Upper lobe of right lung (tissue), 1 donor: ENCODE measurements at regions not wholly inside any gene's neighbourhood (a gene's known extent, or its start where the extent isn't known, plus 50 kb on each side); places are given as distances from the start of the nearest gene placed in this dataset.
A peak's percentile ranks its signal among the peaks of the same experiment; 100 is the strongest.
"Not testable (repeated sequence)": the region's sequence is repeated elsewhere in the genome, so short reads cannot be mapped to it uniquely, and the experiment has no call there.

Source experiments
- ATAC-seq: fragments of 200-7000 bp; cut with Tn5 transposase; one replicate; pipeline ENCODE4 v1.9.1; 2020; ENCODE audit warnings: mild to moderate bottlenecking, moderate library complexity
- DNase-seq: peaks from one replicate; pipeline ENCODE4 v3.0.0-alpha.2; 2020
- H3K27ac ChIP-seq: fragments of 200-600 bp; one replicate; pipeline ENCODE4 v1.8.0; 2022
- H3K27me3 ChIP-seq: fragments of 200-600 bp; one replicate; pipeline ENCODE4 v1.8.0; 2022; ENCODE audit warnings: mild to moderate bottlenecking
- H3K36me3 ChIP-seq: fragments of 200-600 bp; one replicate; pipeline ENCODE4 v1.8.0; 2022
- H3K4me1 ChIP-seq: fragments of 200-600 bp; one replicate; pipeline ENCODE4 v1.8.0; 2022
- H3K4me3 ChIP-seq: fragments of 200-600 bp; one replicate; pipeline ENCODE4 v1.8.0; 2022; ENCODE audit warnings: mild to moderate bottlenecking
- H3K9me3 ChIP-seq: fragments of 200-600 bp; one replicate; pipeline ENCODE4 v1.8.0; 2022
- CTCF ChIP-seq: fragments of 200-600 bp; IDR thresholded peaks from one replicate; pipeline ENCODE4 v1.8.0; 2022; ENCODE audit warnings: antibody characterized with exemption
- intact Hi-C: fragments of 100-400 bp; cut with DNase I; formaldehyde crosslinking; loops from one replicate; pipeline ENCODE4 v1.11.0; 2022
- donor health status: DM: no; HTN: yes; CAD: no; lungs with severe emphysema.

GRCh38 chr5:62783374-62784057 lies 204.9 kb downstream of the LRRC70 start:
- no peak for DNase-seq
- Histone ChIP-seq H3K27ac (no peak overlapping the region), H3K4me1 (peaks cover 5% of the 10 kb centered on the region), H3K4me3 (no peak overlapping the region), H3K9me3 (no peaks in the 10 kb centered on the region), H3K27me3 (no peaks in the 10 kb centered on the region), H3K36me3 (no peaks in the 10 kb centered on the region)
- intact Hi-C loops, result loop anchor here (10.0 kb wide), 1 partner anchor 319 kb away; no protein-coding TSS in a partner anchor
- TF ChIP-seq CTCF, result no peak
- ATAC-seq, result no peak

GRCh38 chr5:62780888-62781287 lies 202.3 kb downstream of the LRRC70 start:
- no peak for TF ChIP-seq CTCF

GRCh38 chr5:62780230-62780629 lies 201.6 kb downstream of the LRRC70 start:
- Histone ChIP-seq H3K27me3 (no peaks in the 10 kb centered on the region), H3K4me1 (peaks cover 5% of the 10 kb centered on the region), H3K27ac (no peak overlapping the region), H3K4me3 (no peak overlapping the region), H3K36me3 (no peaks in the 10 kb centered on the region), H3K9me3 (no peaks in the 10 kb centered on the region)
- no peak for ATAC-seq
- DNase-seq, result no peak
- TF ChIP-seq CTCF, result no peak
- intact Hi-C loops, result loop anchor here (10.0 kb wide), 1 partner anchor 315 kb away; no protein-coding TSS in a partner anchor

More at GRCh38 chr5:62780888-62781287, 202.3 kb downstream of the LRRC70 start:
- no peaks in the 10 kb centered on the region for H3K36me3 ChIP-seq
- no peaks in the 10 kb centered on the region for H3K9me3 ChIP-seq
- no peak overlapping the region for H3K27ac ChIP-seq
- ATAC-seq (no peak), DNase-seq (no peak)
- H3K4me1 ChIP-seq, result peaks cover 5% of the 10 kb centered on the region
- H3K4me3 ChIP-seq, result no peak overlapping the region
- intact Hi-C loops, result loop anchor here (10.0 kb wide), 1 partner anchor 316 kb away; no protein-coding TSS in a partner anchor
- H3K27me3 ChIP-seq, result no peaks in the 10 kb centered on the region

- no peaks in the 10 kb centered on the region for H3K9me3 ChIP-seq
- H3K27me3 ChIP-seq, result no peaks in the 10 kb centered on the region
- intact Hi-C loops, result no loop called here
- peak; percentile 76 for TF ChIP-seq CTCF
- H3K4me3 ChIP-seq, result no peak overlapping the region
- no peak overlapping the region for H3K27ac ChIP-seq
- DNase-seq, result no peak
- H3K36me3 ChIP-seq, result no peaks in the 10 kb centered on the region
- ATAC-seq, result peak; percentile 86
- peaks cover 5% of the 10 kb centered on the region for H3K4me1 ChIP-seq
These were observed 200.4 kb downstream of the LRRC70 start for GRCh38 chr5:62779010-62779422.

- no peaks in the 10 kb centered on the region for H3K9me3 ChIP-seq
- DNase-seq (no peak), ATAC-seq (peak; percentile 85)
- no peaks in the 10 kb centered on the region for H3K27me3 ChIP-seq
- intact Hi-C loops, result no loop called here
- no peak for TF ChIP-seq CTCF
- no peak overlapping the region for H3K27ac ChIP-seq
- H3K4me1 ChIP-seq, result peaks cover 5% of the 10 kb centered on the region
- no peaks in the 10 kb centered on the region for H3K36me3 ChIP-seq
- H3K4me3 ChIP-seq, result no peak overlapping the region
These were observed 199.8 kb downstream of the LRRC70 start for GRCh38 chr5:62778316-62779009.

GRCh38 chr5:62777081-62777480 lies 198.5 kb downstream of the LRRC70 start:
- H3K9me3 ChIP-seq, H3K27ac ChIP-seq, DNase-seq, intact Hi-C loops, H3K27me3 ChIP-seq, H3K4me1 ChIP-seq, ATAC-seq, H3K4me3 ChIP-seq, H3K36me3 ChIP-seq: not testable (repeated sequence)

- H3K9me3 ChIP-seq, H3K4me1 ChIP-seq, H3K4me3 ChIP-seq, ATAC-seq, H3K27me3 ChIP-seq, intact Hi-C loops, H3K27ac ChIP-seq, DNase-seq, H3K36me3 ChIP-seq: not testable (repeated sequence)
These were observed 198.0 kb downstream of the LRRC70 start for GRCh38 chr5:62776592-62776991.
